CD1c-positive myeloid dendritic cell (primary cell): ENCODE measurements at regions not wholly inside any gene's neighbourhood (a gene's known extent, or its start where the extent isn't known, plus 50 kb on each side); places are given as distances from the start of the nearest gene placed in this dataset.
"Not testable (repeated sequence)": the region's sequence is repeated elsewhere in the genome, so short reads cannot be mapped to it uniquely, and the experiment has no call there.

Experiments
- DNase-seq: peaks from one replicate; pipeline ENCODE4 v3.0.0-alpha.2; 2016; ENCODE audit errors: extremely low spot score

GRCh38 chr2:226168496-226169160, 631.0 kb downstream of the IRS1 start:
- no peak for DNase-seq

- DNase-seq = no peak
Observed at GRCh38 chr2:226164512-226164911, 635.1 kb downstream of the IRS1 start.

GRCh38 chr2:226160617-226161016, 639.0 kb downstream of the IRS1 start:
- not testable (repeated sequence) for DNase-seq

- no peak for DNase-seq
Observed at GRCh38 chr2:226159875-226160479, 639.6 kb downstream of the IRS1 start.

- DNase-seq = no peak
Observed at GRCh38 chr2:226158940-226159339, 640.7 kb downstream of the IRS1 start.

- DNase-seq = no peak
Observed at GRCh38 chr2:226158229-226158628, 641.4 kb downstream of the IRS1 start.

- no peak for DNase-seq
Observed at GRCh38 chr2:226155093-226155875, 644.3 kb downstream of the IRS1 start.

- DNase-seq = no peak
Observed at GRCh38 chr2:226154610-226155009, 645.0 kb downstream of the IRS1 start.

- no peak for DNase-seq
Observed at GRCh38 chr2:226153553-226153952, 646.1 kb downstream of the IRS1 start.

GRCh38 chr2:226151157-226151556, 648.5 kb downstream of the IRS1 start:
- no peak for DNase-seq

GRCh38 chr2:226143091-226143490, 656.5 kb downstream of the IRS1 start:
- no peak for DNase-seq

GRCh38 chr2:226142463-226142862, 657.2 kb downstream of the IRS1 start:
- DNase-seq = no peak

GRCh38 chr2:226140594-226140993, 659.0 kb downstream of the IRS1 start:
- no peak for DNase-seq

- DNase-seq = peak; percentile 29
Observed at GRCh38 chr2:226139759-226140158, 659.9 kb downstream of the IRS1 start.

GRCh38 chr2:226137201-226137811, 662.3 kb downstream of the IRS1 start:
- DNase-seq = peak; percentile 64

- peak; percentile 48 for DNase-seq
Observed at GRCh38 chr2:226136739-226137138, 662.9 kb downstream of the IRS1 start.

GRCh38 chr2:226135861-226136548, 663.6 kb downstream of the IRS1 start:
- DNase-seq = no peak

- no peak for DNase-seq
Observed at GRCh38 chr2:226132323-226133215, 667.1 kb downstream of the IRS1 start.

GRCh38 chr2:226131299-226131784, 668.3 kb downstream of the IRS1 start:
- DNase-seq = no peak

GRCh38 chr2:226130192-226130591, 669.4 kb downstream of the IRS1 start:
- no peak for DNase-seq

GRCh38 chr2:226127682-226128081, 671.9 kb downstream of the IRS1 start:
- no peak for DNase-seq
